ENCODE measurements at regions not wholly inside any gene's neighbourhood (a gene's known extent, or its start where the extent isn't known, plus 50 kb on each side); places are given as distances from the start of the nearest gene placed in this dataset.

DNA sequence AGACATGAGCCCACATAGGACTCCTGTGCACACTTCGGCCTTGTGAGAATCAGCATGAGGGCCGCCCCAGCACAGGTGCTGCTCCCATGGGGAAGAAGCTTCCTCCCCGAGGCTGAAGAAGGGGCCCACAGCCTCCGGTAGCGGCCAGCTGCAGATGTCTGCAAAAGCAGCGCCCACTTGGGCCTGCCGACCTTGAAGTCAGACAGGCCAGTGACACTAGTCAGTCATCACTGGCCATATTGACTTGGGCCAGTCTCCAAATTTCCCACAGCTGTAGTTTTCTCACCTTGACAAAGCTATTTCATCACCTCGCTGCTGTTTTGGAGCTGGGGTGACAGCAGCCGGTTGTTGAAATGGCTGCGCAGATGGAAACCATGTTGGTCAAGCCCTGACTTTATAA lies 83.0 kb downstream of the RIPK4 start:
- TF ChIP-seq, protein P1, sequence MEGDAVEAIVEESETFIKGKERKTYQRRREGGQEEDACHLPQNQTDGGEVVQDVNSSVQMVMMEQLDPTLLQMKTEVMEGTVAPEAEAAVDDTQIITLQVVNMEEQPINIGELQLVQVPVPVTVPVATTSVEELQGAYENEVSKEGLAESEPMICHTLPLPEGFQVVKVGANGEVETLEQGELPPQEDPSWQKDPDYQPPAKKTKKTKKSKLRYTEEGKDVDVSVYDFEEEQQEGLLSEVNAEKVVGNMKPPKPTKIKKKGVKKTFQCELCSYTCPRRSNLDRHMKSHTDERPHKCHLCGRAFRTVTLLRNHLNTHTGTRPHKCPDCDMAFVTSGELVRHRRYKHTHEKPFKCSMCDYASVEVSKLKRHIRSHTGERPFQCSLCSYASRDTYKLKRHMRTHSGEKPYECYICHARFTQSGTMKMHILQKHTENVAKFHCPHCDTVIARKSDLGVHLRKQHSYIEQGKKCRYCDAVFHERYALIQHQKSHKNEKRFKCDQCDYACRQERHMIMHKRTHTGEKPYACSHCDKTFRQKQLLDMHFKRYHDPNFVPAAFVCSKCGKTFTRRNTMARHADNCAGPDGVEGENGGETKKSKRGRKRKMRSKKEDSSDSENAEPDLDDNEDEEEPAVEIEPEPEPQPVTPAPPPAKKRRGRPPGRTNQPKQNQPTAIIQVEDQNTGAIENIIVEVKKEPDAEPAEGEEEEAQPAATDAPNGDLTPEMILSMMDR (IDR thresholded peaks at IDR 0.05; ENCODE audit: control extremely low read depth in 1 of 3, insufficient read depth in 1 of 3, low read depth in 1 of 3, low read length in 3 of 3) = no peak
- TF ChIP-seq BRCA1 (IDR thresholded peaks at IDR 0.05; ENCODE audit: low read depth, low read length) = no peak
- TF ChIP-seq SIN3A (conservative IDR thresholded peaks at IDR 0.05 in 1 of 2, IDR thresholded peaks at IDR 0.05 in 1 of 2; ENCODE audit: low read depth in 1 of 2, low read length in 2 of 2) = no peak
- TF ChIP-seq TAF1 (IDR thresholded peaks at IDR 0.05; ENCODE audit: low read depth, low read length) = no peak
- TF ChIP-seq EZH2 (IDR thresholded peaks at IDR 0.05; ENCODE audit: low read depth, low read length, severe bottlenecking) = no peak
- TF ChIP-seq POLR2A (IDR thresholded peaks at IDR 0.05; ENCODE audit: control extremely low read depth in 1 of 2, low read depth in 2 of 2, low read length in 2 of 2) = no peak

All from H1 (cell line).